Astrocyte (in vitro differentiated cells and primary cell): ENCODE measurements at regions not wholly inside any gene's neighbourhood (a gene's known extent, or its start where the extent isn't known, plus 50 kb on each side); places are given as distances from the start of the nearest gene placed in this dataset.

Experiments
- EZH2 ChIP-seq: IDR thresholded peaks from 2 replicates; pipeline ENCODE4 v1.6.1; 2012; ENCODE audit warnings: mild to moderate bottlenecking, low read length, inconsistent platforms; ENCODE audit not compliant: insufficient read depth
- TF ChIP-seq, protein P1 (sequence below): IDR thresholded peaks from 2 replicates; pipeline ENCODE4 v1.5.1; 2011; ENCODE audit warnings: low read depth, mild to moderate bottlenecking, inconsistent platforms, low read length, moderate library complexity; ENCODE audit not compliant: insufficient read depth

DNA sequence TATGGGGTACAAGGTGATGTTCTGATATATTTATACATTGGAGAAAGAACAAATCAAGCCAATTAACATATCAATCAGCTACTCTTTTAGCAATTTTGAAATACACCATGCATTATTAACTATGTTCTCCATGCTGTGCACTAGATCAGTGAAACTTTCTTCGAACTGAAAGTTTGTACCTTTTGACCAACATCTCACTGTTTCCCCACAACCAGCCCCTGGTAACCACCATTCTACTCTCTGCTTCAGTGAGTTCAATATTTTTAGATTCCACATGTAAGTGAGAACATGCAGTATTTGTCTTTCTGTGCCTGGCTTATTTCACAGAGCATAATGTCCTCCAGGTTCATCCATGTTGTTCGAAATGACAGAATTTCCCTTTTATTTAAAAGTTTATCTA is 246.1 kb upstream of the VCX start:
- TF ChIP-seq, protein P1, sequence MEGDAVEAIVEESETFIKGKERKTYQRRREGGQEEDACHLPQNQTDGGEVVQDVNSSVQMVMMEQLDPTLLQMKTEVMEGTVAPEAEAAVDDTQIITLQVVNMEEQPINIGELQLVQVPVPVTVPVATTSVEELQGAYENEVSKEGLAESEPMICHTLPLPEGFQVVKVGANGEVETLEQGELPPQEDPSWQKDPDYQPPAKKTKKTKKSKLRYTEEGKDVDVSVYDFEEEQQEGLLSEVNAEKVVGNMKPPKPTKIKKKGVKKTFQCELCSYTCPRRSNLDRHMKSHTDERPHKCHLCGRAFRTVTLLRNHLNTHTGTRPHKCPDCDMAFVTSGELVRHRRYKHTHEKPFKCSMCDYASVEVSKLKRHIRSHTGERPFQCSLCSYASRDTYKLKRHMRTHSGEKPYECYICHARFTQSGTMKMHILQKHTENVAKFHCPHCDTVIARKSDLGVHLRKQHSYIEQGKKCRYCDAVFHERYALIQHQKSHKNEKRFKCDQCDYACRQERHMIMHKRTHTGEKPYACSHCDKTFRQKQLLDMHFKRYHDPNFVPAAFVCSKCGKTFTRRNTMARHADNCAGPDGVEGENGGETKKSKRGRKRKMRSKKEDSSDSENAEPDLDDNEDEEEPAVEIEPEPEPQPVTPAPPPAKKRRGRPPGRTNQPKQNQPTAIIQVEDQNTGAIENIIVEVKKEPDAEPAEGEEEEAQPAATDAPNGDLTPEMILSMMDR: no peak
- TF ChIP-seq EZH2: no peak
